ENCODE measurements at regions not wholly inside any gene's neighbourhood (a gene's known extent, or its start where the extent isn't known, plus 50 kb on each side); places are given as distances from the start of the nearest gene placed in this dataset.

DNA sequence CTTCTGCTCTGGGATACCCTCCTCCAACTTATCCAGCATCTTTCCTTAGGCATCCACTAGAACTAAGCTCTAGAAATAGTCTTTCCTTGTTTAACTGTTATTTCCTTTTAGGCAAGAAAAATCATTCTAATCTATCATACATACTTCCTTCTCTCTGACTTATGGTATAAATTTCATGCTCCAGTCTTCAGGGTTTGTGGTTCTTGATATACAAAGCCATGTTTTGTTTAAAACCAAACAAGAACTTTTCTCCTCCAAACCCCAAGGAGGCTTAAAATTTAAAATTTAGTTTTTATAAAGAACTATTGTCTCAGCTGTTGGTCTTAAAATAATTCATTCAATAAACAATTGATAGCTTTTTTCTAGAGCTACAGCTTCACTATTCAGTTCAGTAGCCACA lies 77.2 kb downstream of the CD164 start:
- TF ChIP-seq, protein P1, sequence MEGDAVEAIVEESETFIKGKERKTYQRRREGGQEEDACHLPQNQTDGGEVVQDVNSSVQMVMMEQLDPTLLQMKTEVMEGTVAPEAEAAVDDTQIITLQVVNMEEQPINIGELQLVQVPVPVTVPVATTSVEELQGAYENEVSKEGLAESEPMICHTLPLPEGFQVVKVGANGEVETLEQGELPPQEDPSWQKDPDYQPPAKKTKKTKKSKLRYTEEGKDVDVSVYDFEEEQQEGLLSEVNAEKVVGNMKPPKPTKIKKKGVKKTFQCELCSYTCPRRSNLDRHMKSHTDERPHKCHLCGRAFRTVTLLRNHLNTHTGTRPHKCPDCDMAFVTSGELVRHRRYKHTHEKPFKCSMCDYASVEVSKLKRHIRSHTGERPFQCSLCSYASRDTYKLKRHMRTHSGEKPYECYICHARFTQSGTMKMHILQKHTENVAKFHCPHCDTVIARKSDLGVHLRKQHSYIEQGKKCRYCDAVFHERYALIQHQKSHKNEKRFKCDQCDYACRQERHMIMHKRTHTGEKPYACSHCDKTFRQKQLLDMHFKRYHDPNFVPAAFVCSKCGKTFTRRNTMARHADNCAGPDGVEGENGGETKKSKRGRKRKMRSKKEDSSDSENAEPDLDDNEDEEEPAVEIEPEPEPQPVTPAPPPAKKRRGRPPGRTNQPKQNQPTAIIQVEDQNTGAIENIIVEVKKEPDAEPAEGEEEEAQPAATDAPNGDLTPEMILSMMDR (tag by site-specific recombination; IDR thresholded peaks at IDR 0.05): no peak
- TF ChIP-seq TSHZ1 (tag by site-specific recombination; IDR thresholded peaks at IDR 0.05; ENCODE audit: borderline replicate concordance) (no peak), SP2 (tag by site-specific recombination; IDR thresholded peaks at IDR 0.05) (no peak), ZNF530 (tag by site-specific recombination; IDR thresholded peaks at IDR 0.05; ENCODE audit: low read depth) (no peak)
